Vagina (tissue), 2 donors: ENCODE measurements at regions not wholly inside any gene's neighbourhood (a gene's known extent, or its start where the extent isn't known, plus 50 kb on each side); places are given as distances from the start of the nearest gene placed in this dataset.

ENCODE experiments used
- DNase-seq, 2 donors: peaks; one replicate each; pipeline ENCODE4 v3.0.0-alpha.2; 2017; ENCODE audit errors: extremely low spot score in 2 of 2
- H3K27ac ChIP-seq: fragments of 200-600 bp; sonication (generic); one replicate; pipeline ENCODE4 v1.5.1; 2019
- H3K27me3 ChIP-seq: fragments of 200-600 bp; sonication (generic); one replicate; pipeline ENCODE4 v1.5.1; 2019
- H3K36me3 ChIP-seq, 2 donors: fragments of 200-600 bp; sonication (generic); one replicate each; pipeline ENCODE4 v1.5.1; 2017 to 2019
- H3K4me1 ChIP-seq: fragments of 200-600 bp; sonication (generic); one replicate; pipeline ENCODE4 v1.5.1; 2019
- H3K4me3 ChIP-seq, 2 donors: fragments of 200-600 bp; sonication (generic); 1 replicate in 1 of 2; 2 replicates in 1 of 2; pipeline ENCODE4 v1.5.1; 2016 to 2019
- H3K9me3 ChIP-seq: fragments of 200-600 bp; sonication (generic); one replicate; pipeline ENCODE4 v1.5.1; 2019
- POLR2A ChIP-seq, 2 donors: fragments of 450-650 bp; IDR thresholded peaks; one replicate each; pipeline ENCODE4 v1.6.1; 2017; ENCODE audit warnings: antibody characterized with exemption in 2 of 2, mild to moderate bottlenecking in 2 of 2, moderate library complexity in 2 of 2
- POLR2AphosphoS5 ChIP-seq, 2 donors: sonication (generic); formaldehyde crosslinking; IDR thresholded peaks; one replicate each; pipeline ENCODE4 v1.9.0; 2017; ENCODE audit warnings: antibody characterized with exemption in 2 of 2, mild to moderate bottlenecking in 2 of 2, low read depth in 1 of 2; ENCODE audit not compliant: insufficient read depth in 1 of 2
- intact Hi-C: fragments of 100-400 bp; cut with DNase I; formaldehyde crosslinking; loops from one replicate; pipeline ENCODE4 v1.15.1; 2023
- TF ChIP-seq, protein P1 (sequence below), 3 experiments: fragments of 450-650 bp in 2 of 3; fragments of 200-600 bp in 1 of 3; sonication (generic) in 1 of 3; IDR thresholded peaks; one replicate each; pipeline ENCODE4 v1.5.1; 2017 to 2019; ENCODE audit warnings: antibody characterized with exemption in 3 of 3, mild to moderate bottlenecking in 2 of 3, moderate library complexity in 2 of 3

DNA sequence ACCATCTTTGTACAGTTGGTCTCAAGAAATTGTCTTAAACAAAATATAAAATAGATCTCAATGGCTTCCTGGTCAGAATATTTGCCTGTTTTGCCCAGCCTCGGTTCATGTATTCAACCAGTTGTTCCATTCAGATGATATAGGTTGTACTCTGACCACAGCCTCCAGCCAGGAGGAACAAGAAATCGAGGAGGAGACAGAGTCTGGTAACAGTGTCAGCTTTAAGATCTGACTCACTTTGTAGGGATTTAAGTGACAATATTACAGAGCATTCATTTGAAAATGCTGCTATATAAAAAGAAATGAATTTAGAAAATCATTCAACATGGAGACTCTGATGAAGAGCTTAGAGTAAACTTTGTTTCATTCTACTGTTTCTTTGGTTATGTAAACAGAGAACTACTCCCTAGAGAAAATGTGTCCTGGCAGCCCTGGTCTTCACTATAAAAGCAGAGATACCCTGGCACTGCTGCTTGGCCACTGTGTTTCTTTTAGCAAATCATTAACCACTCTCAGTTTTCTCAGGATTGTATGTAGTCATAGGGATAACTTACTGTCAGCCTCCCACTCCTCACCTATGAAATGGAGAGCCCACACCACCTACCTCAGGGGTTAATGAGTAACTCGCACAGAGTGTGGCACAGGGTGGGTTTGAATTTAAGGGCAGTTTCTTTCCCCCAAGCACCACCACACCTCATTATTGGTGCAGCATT, 53.5 kb downstream of the PAGE2 start:
- Histone ChIP-seq H3K9me3 (no peaks in the 10 kb centered on the region), H3K36me3 (no peaks in the 10 kb centered on the region), H3K4me1 (no peaks in the 10 kb centered on the region), H3K27ac (no peak overlapping the region), H3K4me3 (no peak overlapping the region), H3K27me3 (no peaks in the 10 kb centered on the region)
- intact Hi-C loops, result no loop called here
- TF ChIP-seq POLR2AphosphoS5 (IDR thresholded peaks at IDR 0.05; ENCODE audit: insufficient read depth in 1 of 2, low read depth in 1 of 2) (no peak), POLR2A (IDR thresholded peaks at IDR 0.05) (no peak)
- TF ChIP-seq, protein P1, sequence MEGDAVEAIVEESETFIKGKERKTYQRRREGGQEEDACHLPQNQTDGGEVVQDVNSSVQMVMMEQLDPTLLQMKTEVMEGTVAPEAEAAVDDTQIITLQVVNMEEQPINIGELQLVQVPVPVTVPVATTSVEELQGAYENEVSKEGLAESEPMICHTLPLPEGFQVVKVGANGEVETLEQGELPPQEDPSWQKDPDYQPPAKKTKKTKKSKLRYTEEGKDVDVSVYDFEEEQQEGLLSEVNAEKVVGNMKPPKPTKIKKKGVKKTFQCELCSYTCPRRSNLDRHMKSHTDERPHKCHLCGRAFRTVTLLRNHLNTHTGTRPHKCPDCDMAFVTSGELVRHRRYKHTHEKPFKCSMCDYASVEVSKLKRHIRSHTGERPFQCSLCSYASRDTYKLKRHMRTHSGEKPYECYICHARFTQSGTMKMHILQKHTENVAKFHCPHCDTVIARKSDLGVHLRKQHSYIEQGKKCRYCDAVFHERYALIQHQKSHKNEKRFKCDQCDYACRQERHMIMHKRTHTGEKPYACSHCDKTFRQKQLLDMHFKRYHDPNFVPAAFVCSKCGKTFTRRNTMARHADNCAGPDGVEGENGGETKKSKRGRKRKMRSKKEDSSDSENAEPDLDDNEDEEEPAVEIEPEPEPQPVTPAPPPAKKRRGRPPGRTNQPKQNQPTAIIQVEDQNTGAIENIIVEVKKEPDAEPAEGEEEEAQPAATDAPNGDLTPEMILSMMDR (IDR thresholded peaks at IDR 0.05), result no peak
- no peak for DNase-seq

DNA sequence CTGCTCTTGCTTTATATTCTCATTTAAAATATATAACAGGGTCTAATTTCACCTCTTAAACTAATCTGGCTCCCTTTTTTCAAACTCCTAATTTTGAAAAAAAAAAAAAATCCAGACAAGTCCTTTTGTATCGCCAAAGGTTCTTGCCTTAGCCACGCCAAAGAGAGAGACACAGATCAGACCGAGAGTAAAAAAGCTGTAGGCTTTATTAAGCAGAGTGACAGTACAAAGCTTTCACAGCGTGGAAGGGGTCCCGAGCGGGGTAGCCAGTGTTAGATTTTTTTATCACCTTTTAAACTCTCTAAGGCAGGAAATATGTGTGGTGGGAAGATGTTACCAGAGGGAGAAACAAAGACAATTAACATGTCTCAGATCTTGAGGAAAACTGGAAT, 54.1 kb downstream of the PAGE2 start:
- intact Hi-C loops, result no loop called here
- H3K9me3 ChIP-seq, result no peaks in the 10 kb centered on the region
- no peaks in the 10 kb centered on the region for H3K36me3 ChIP-seq
- no peaks in the 10 kb centered on the region for H3K27me3 ChIP-seq
- DNase-seq, result no peak
- no peak overlapping the region for H3K4me3 ChIP-seq
- H3K4me1 ChIP-seq, result no peaks in the 10 kb centered on the region
- H3K27ac ChIP-seq, result no peak overlapping the region
- TF ChIP-seq, protein P1 (IDR thresholded peaks at IDR 0.05), result no peak
- no peak for TF ChIP-seq POLR2A (IDR thresholded peaks at IDR 0.05)
- no peak for TF ChIP-seq POLR2AphosphoS5 (IDR thresholded peaks at IDR 0.05; ENCODE audit: insufficient read depth in 1 of 2, low read depth in 1 of 2)

DNA sequence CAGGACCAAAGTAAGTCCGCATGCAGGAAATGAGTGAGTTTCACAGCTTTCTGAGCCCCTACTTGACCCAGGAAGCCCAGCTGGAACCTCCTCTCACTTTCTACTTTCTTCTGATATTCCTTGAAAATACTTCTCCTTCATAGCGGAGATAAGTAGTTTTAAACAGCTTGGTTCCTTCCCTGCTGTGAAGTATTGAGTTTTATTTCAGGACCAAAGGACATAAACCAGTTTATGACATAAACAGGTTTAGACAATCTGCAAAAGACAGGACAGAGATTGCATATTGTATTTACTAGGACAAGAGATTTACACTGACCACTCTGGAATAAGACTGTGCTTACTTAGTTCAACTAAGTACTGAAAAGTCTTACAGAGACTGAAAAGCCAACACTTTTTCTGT, 54.8 kb downstream of the PAGE2 start:
- no peaks in the 10 kb centered on the region for H3K4me1 ChIP-seq
- no peaks in the 10 kb centered on the region for H3K36me3 ChIP-seq
- TF ChIP-seq, protein P1 (IDR thresholded peaks at IDR 0.05), result no peak
- TF ChIP-seq POLR2AphosphoS5 (IDR thresholded peaks at IDR 0.05; ENCODE audit: insufficient read depth in 1 of 2, low read depth in 1 of 2) (no peak), POLR2A (IDR thresholded peaks at IDR 0.05) (no peak)
- H3K27me3 ChIP-seq, result no peaks in the 10 kb centered on the region
- intact Hi-C loops, result no loop called here
- no peak overlapping the region for H3K27ac ChIP-seq
- no peak for DNase-seq
- no peaks in the 10 kb centered on the region for H3K9me3 ChIP-seq
- no peak overlapping the region for H3K4me3 ChIP-seq

DNA sequence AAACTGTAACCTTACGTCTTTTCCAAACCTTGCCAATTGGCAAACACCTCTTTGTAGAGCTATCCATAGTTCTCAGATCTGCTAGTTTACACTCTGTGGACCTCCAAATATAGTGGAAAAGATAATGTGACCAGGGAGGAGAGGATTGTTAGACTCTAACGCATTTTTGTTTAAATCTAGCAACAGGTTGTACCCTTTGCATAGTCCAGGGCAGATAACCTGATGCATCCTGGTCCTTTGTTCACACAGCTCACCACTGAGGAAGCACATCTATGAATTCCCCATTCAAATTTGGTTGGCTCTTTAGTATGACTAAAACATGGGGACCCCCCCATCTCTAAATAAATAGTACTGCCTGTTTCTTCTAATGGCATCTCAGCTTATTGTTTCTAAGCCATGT, 55.9 kb downstream of the PAGE2 start:
- TF ChIP-seq, protein P1 (IDR thresholded peaks at IDR 0.05), result no peak
- TF ChIP-seq POLR2A (IDR thresholded peaks at IDR 0.05) (no peak), POLR2AphosphoS5 (IDR thresholded peaks at IDR 0.05; ENCODE audit: insufficient read depth in 1 of 2, low read depth in 1 of 2) (no peak)
- no peaks in the 10 kb centered on the region for H3K4me1 ChIP-seq
- no peak overlapping the region for H3K4me3 ChIP-seq
- H3K27ac ChIP-seq, result no peak overlapping the region
- no peak for DNase-seq
- no peaks in the 10 kb centered on the region for H3K27me3 ChIP-seq
- intact Hi-C loops, result no loop called here
- no peaks in the 10 kb centered on the region for H3K36me3 ChIP-seq
- no peaks in the 10 kb centered on the region for H3K9me3 ChIP-seq

DNA sequence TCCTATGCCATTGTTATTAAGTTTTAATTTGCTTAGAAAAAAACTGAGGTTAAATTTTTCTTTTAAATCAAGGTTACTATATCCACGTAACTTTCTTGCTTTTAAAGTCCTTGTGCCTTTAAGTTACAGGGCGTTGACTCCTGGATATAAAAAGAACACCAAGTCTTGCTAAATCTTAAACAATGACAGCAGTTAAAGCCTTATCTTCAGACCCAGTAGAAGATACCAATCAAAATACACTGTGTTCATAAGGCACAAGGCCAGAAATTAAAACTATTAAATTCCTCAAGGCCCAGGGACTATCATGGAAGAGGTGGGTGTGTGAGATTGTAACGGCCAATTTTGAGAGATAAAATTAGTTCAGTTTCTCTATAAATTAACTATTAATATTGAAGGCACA, 60.4 kb downstream of the PAGE2 start:
- TF ChIP-seq, protein P1 (IDR thresholded peaks at IDR 0.05), result no peak
- TF ChIP-seq POLR2AphosphoS5 (IDR thresholded peaks at IDR 0.05; ENCODE audit: insufficient read depth in 1 of 2, low read depth in 1 of 2) (no peak), POLR2A (IDR thresholded peaks at IDR 0.05) (no peak)
- H3K36me3 ChIP-seq, result no peaks in the 10 kb centered on the region
- H3K4me1 ChIP-seq, result no peaks in the 10 kb centered on the region
- no peak overlapping the region for H3K27ac ChIP-seq
- H3K4me3 ChIP-seq, result no peak overlapping the region
- DNase-seq, result no peak
- H3K27me3 ChIP-seq, result no peaks in the 10 kb centered on the region
- intact Hi-C loops, result no loop called here
- no peaks in the 10 kb centered on the region for H3K9me3 ChIP-seq
